ENCODE measurements at regions not wholly inside any gene's neighbourhood (a gene's known extent, or its start where the extent isn't known, plus 50 kb on each side); places are given as distances from the start of the nearest gene placed in this dataset.

DNA sequence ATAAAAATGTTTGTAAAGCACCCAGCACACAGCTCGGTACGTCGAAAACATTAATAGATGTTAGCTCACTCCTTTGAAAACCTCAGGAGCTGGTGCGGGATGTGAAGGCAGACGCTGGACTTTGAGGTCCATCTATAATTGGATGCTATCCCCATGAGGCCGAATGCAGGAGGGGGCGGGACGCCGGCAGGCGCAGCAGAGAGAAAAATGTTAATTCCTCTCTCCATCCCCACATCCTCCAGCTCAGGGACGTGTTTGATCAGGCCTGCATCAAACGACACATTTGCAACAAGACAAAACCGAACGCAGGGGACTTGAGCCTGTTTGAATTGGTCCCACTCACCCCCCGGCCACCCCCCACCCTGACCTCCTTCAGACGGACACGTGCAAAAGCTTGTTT is 231.0 kb downstream of the RBM19 start:
- Histone ChIP-seq H3K4me1 (no peaks in the 10 kb centered on the region), H3K36me3 (no peaks in the 10 kb centered on the region), H3K27me3 (peaks cover 0 to 59% (median 33%) of the 10 kb centered on the region in 7 donors), H3K27ac (no peak overlapping the region), H3K4me3 (no peak overlapping the region), H3K9me3 (peaks cover 0 to 11% (median 0%) of the 10 kb centered on the region in 11 donors)
- intact Hi-C loops (cut with DNase I): no loop called here
- DNase-seq: no peak
- TF ChIP-seq, protein P1, sequence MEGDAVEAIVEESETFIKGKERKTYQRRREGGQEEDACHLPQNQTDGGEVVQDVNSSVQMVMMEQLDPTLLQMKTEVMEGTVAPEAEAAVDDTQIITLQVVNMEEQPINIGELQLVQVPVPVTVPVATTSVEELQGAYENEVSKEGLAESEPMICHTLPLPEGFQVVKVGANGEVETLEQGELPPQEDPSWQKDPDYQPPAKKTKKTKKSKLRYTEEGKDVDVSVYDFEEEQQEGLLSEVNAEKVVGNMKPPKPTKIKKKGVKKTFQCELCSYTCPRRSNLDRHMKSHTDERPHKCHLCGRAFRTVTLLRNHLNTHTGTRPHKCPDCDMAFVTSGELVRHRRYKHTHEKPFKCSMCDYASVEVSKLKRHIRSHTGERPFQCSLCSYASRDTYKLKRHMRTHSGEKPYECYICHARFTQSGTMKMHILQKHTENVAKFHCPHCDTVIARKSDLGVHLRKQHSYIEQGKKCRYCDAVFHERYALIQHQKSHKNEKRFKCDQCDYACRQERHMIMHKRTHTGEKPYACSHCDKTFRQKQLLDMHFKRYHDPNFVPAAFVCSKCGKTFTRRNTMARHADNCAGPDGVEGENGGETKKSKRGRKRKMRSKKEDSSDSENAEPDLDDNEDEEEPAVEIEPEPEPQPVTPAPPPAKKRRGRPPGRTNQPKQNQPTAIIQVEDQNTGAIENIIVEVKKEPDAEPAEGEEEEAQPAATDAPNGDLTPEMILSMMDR (IDR thresholded peaks at IDR 0.05): no peak
- no peak for ATAC-seq
- WGBS, 2 donors: 19 to 21% methylated on average over 17 of the region's 17 CpGs

DNA sequence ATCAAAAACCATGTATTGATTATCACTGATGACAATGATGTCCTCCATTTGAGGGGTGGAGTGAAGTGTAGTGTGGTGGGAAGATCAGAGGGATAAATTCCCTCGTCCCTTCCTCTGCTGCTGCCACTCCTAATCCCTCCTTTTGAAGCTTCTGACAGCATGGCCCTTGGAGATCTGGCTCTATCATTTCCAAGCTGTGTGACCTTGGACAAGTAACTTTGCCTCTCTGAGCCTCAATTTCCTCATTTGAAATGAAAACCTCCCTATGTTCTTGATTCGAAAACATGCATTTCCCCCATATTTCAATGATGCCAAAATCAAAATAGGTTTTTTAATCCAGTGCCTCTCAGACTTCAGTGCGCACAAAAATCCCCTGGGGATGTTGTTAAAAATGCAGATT is 231.6 kb downstream of the RBM19 start:
- 66 to 79% methylated on average over 3 of the region's 3 CpGs for WGBS, 2 donors
- Histone ChIP-seq H3K36me3 (no peaks in the 10 kb centered on the region), H3K4me3 (no peak overlapping the region), H3K27ac (no peak overlapping the region), H3K27me3 (peaks cover 0 to 59% (median 33%) of the 10 kb centered on the region in 7 donors), H3K9me3 (peaks cover 0 to 11% (median 0%) of the 10 kb centered on the region in 11 donors), H3K4me1 (no peaks in the 10 kb centered on the region)
- no peak for DNase-seq
- intact Hi-C loops (cut with DNase I): no loop called here
- ATAC-seq: no peak
- TF ChIP-seq, protein P1 (IDR thresholded peaks at IDR 0.05): no peak

DNA sequence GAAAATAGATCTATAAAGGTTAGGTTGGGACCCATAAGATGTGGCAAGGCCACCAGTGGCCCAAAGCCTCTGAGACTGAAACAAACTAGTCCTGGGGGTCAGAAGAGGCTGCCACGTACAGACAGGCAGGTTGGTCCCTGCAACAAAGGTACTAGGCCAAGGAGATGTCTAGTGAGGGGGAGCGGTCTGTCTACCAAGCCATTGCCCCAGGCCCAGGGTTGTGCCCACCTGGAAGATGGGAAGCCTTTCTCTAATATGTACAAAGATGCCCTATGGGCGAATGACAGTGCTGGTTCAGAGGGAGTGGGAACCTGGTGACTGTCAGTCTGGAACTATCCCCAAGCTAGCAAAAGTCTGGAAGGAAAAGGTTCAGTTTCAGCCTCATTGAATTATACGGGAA is 233.2 kb downstream of the RBM19 start:
- Histone ChIP-seq H3K4me3 (no peak overlapping the region), H3K27ac (no peak overlapping the region), H3K36me3 (no peaks in the 10 kb centered on the region), H3K9me3 (no peaks in the 10 kb centered on the region), H3K4me1 (no peaks in the 10 kb centered on the region), H3K27me3 (peaks cover 0 to 68% (median 30%) of the 10 kb centered on the region in 7 donors)
- DNase-seq (no peak), ATAC-seq (no peak)
- TF ChIP-seq, protein P1 (IDR thresholded peaks at IDR 0.05): no peak
- intact Hi-C loops (cut with DNase I): no loop called here
- WGBS, 2 donors: 73 to 84% methylated on average over 4 of the region's 4 CpGs

DNA sequence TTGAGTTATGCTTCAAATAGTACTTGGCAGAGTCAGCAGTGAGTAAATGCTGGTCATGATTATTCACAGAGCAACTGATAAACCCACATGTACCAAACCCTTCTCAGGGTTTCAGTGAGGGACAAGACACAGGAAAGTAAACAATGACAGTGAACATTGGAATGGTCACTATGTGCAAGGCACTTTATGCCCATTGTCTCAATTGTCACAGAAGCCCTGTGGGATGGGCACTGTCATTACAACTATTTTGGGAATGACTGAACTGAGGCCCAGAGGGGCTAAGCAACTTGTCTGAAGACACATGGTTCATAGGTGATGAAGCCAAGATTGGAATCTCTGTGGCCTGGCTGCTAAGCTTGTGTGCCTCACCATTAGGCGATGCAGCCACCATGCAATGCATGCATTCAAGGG is 238.5 kb downstream of the RBM19 start:
- intact Hi-C loops (cut with DNase I): no loop called here
- Histone ChIP-seq H3K4me1 (no peaks in the 10 kb centered on the region), H3K4me3 (no peak overlapping the region), H3K27ac (no peak overlapping the region), H3K36me3 (no peaks in the 10 kb centered on the region), H3K27me3 (peaks cover 0 to 62% (median 34%) of the 10 kb centered on the region in 7 donors), H3K9me3 (peaks cover 0 to 6% (median 0%) of the 10 kb centered on the region in 11 donors)
- DNase-seq: no peak
- TF ChIP-seq, protein P1 (IDR thresholded peaks at IDR 0.05): no peak
- no peak for ATAC-seq
- WGBS, 2 donors: 88 to 97% methylated on average over 1 of the region's 1 CpG
